Activated CD4-positive, alpha-beta T cell treated with anti-CD3 and anti-CD28 coated beads, Interleukin-2, amount 10 ng/mL, durations not matched to agents 7 days and 5 days (primary cell): ENCODE measurements at regions not wholly inside any gene's neighbourhood (a gene's known extent, or its start where the extent isn't known, plus 50 kb on each side); places are given as distances from the start of the nearest gene placed in this dataset.

Experiments used
- CTCF ChIA-PET: fragments of 350-600 bp; sonication (Branson Sonifier 250); formaldehyde crosslinking; loops from one replicate; lab custom pipeline; 2021; ENCODE audit warnings: antibody characterized with exemption; lab: Charles Lee
- POLR2A ChIA-PET: fragments of 350-600 bp; sonication (Branson Sonifier 250); formaldehyde crosslinking; loops from one replicate; lab custom pipeline; 2021; ENCODE audit warnings: antibody characterized with exemption; lab: Charles Lee
- DNase-seq: peaks from one replicate; pipeline ENCODE4 v3.0.0-alpha.2; 2020
- H3K27ac Mint-ChIP-seq: one replicate; pipeline ENCODE4 v1.8.0; 2021; ENCODE audit warnings: mild to moderate bottlenecking, moderate library complexity, mixed read lengths
- H3K27me3 Mint-ChIP-seq: one replicate; pipeline ENCODE4 v1.8.0; 2021; ENCODE audit warnings: mixed read lengths
- H3K36me3 Mint-ChIP-seq: one replicate; pipeline ENCODE4 v1.8.0; 2021; ENCODE audit warnings: low read depth, mixed read lengths
- H3K4me1 Mint-ChIP-seq: one replicate; pipeline ENCODE4 v1.8.0; 2021; ENCODE audit warnings: mixed read lengths
- H3K4me3 Mint-ChIP-seq: one replicate; pipeline ENCODE4 v1.8.0; 2021; ENCODE audit warnings: mild to moderate bottlenecking, moderate library complexity, mixed read lengths
- H3K9me3 Mint-ChIP-seq: one replicate; pipeline ENCODE4 v1.8.0; 2021; ENCODE audit warnings: mixed read lengths

DNA sequence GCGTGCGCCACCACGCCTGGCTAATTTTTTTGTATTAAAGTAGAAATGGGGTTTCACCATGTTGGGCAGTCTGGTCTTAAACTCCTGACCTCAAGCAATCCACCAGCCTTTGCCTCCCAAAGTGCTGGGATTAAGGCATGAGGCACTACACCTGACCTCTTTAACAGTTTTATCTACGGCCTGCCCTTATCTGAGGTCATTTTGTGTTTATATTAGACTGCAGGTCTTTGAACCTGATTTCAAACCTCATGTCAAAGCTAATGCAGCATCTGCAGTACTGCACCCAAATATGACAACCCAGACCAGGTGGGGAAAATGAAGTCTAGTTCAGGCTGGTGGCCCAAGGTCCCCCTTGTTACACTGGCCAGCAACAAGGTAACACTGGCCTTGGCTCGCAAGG lies 89.3 kb upstream of the ARMC2 start:
- POLR2A ChIA-PET: no interaction called here
- CTCF ChIA-PET: interaction anchor here (1.3 kb wide), 1 partner anchor 8 kb away, joined by 4 read pairs; no protein-coding TSS in a partner anchor
- no peak for DNase-seq
- H3K27ac Mint-ChIP-seq: no peak overlapping the region
- peaks cover 5% of the 10 kb centered on the region for H3K27me3 Mint-ChIP-seq
- H3K9me3 Mint-ChIP-seq: no peaks in the 10 kb centered on the region
- H3K4me1 Mint-ChIP-seq: peaks cover 3% of the 10 kb centered on the region
- H3K36me3 Mint-ChIP-seq: no peaks in the 10 kb centered on the region
- no peak overlapping the region for H3K4me3 Mint-ChIP-seq

DNA sequence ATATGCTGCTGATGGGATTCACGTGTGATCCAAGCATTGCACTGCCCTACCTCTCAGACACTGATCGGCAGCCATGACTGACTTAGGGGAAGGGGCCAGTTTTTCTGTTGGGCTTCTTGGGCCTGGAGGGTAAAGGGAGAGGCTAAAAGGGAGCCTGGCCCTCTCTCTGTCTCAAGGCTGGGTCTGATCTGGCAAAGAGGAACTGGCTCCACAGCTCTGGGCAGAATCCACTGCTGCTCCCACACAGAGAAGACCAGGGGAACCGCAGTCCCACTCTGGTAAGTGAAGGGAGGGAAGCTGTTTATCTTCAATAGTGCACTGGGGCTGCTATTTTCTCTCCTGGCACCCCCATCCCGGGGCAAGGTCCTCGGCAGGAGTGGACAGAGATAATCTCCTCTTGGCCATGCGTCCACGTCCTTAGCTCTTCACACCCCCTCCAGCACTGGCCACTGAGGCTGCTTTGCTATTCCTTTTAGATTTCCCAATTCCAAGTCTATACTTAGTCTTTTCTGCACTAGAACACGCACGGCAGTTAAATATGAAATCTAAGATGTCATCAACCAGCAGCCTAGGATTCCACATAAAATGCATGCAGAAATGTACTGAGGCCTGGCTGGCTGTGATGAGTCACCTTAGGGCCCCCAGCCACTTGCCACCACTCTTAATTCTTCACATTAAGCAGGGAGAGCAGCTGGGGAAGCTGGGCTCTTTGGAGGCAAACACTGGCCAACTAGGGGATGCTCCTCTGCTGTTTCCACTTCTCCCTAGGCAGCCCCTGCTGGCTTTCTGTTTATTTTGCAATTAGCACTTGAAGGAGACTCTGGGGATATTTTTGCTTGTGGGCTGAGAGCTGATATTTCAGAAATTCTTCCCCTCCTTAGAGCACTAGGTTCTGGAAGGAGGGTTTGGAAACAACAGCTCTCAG lies 87.8 kb upstream of the ARMC2 start:
- ChIA-PET POLR2A (no interaction called here), CTCF (interaction anchor here (0.8 kb wide), 1 partner anchor 9 kb away, joined by 3 read pairs; no protein-coding TSS in a partner anchor)
- no peak for DNase-seq
- H3K9me3 Mint-ChIP-seq: no peaks in the 10 kb centered on the region
- H3K4me1 Mint-ChIP-seq: peaks cover 3% of the 10 kb centered on the region
- H3K27ac Mint-ChIP-seq: no peak overlapping the region
- H3K36me3 Mint-ChIP-seq: no peaks in the 10 kb centered on the region
- no peak overlapping the region for H3K4me3 Mint-ChIP-seq
- peaks cover 5% of the 10 kb centered on the region for H3K27me3 Mint-ChIP-seq

DNA sequence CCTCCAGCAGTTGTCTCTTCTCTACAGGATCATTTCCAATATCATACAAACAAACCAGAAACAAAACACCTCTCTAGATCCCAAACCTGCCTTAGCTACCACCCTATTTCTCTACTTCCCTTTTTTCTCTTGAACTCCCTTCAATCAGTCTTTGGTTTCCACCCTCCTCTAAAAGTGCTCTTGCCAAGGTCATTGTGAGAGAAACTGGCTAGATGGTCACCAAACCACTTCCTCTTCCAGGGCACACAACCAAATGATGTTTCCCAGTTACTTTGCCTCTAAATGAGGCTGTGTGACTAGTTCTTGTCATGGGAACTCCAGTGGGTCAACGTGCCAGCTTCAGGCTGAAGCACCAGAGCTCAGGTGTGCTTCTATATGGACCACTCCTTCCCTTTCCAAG lies 85.8 kb upstream of the ARMC2 start:
- ChIA-PET CTCF (no interaction called here), POLR2A (no interaction called here)
- Mint-ChIP-seq H3K4me3 (no peak overlapping the region), H3K9me3 (no peaks in the 10 kb centered on the region), H3K27me3 (peaks cover 5% of the 10 kb centered on the region), H3K36me3 (no peaks in the 10 kb centered on the region), H3K27ac (no peak overlapping the region), H3K4me1 (peaks cover 3% of the 10 kb centered on the region)
- no peak for DNase-seq

DNA sequence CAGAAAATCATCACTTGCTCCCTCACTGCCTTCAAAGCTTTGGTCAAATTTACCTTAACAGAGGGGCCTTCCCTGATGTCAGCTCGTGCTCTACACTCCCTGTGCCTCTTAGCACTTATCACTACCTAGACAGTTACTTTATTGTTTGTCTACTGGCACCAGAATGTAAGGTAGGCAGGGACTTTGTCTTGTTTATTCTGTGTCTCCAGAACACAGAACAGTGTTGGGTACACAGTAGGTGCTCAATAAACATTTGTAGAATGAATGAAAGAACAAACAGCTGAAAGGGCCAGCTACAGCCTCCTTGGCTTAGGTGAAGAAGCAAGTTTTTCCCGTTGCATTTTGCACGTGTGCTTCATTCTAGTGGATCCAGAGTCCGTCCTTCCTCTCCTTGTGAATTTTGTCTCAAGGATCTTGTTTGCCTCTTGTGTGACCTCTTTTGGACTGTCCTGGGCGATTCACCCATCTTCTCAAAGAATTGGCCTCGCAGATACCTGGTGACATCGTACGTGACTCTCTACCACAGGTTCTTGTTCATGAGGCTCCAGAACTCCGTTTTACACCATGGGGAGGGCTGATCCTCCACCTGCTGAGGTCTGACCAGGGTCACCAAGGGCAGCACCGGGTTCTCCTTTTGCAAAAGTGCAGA lies 84.2 kb upstream of the ARMC2 start:
- no peak overlapping the region for H3K27ac Mint-ChIP-seq
- CTCF ChIA-PET: interaction anchor here (0.9 to 1.2 kb wide), 2 partner anchors 17 to 187 kb away, joined by 3 to 4 read pairs; no protein-coding TSS in a partner anchor
- no peak for DNase-seq
- peaks cover 7% of the 10 kb centered on the region for H3K4me1 Mint-ChIP-seq
- H3K4me3 Mint-ChIP-seq: no peak overlapping the region
- no peaks in the 10 kb centered on the region for H3K9me3 Mint-ChIP-seq
- POLR2A ChIA-PET: no interaction called here
- no peaks in the 10 kb centered on the region for H3K36me3 Mint-ChIP-seq
- peaks cover 5% of the 10 kb centered on the region for H3K27me3 Mint-ChIP-seq

DNA sequence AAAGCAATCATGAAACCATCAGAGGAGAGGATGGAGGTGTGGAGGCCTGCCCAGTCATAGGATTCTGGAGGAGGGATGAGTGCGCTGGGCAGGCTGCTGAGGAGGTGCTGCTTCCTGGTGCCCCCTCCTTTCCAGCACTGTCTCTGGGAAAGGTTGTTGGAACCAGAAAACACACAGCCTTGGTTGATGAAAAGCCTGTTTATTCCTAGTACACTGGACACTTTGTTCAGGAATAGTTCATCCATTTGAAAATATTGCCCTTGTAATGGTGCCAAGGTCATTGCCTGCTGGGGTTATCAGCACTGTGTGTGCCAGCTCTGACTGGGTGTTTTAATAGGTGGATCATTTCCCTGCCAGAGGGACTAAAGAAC lies 83.7 kb upstream of the ARMC2 start:
- no peak for DNase-seq
- no peaks in the 10 kb centered on the region for H3K9me3 Mint-ChIP-seq
- H3K4me1 Mint-ChIP-seq: peaks cover 7% of the 10 kb centered on the region
- ChIA-PET CTCF (no interaction called here), POLR2A (no interaction called here)
- H3K4me3 Mint-ChIP-seq: no peak overlapping the region
- no peaks in the 10 kb centered on the region for H3K36me3 Mint-ChIP-seq
- H3K27ac Mint-ChIP-seq: no peak overlapping the region
- H3K27me3 Mint-ChIP-seq: peaks cover 5% of the 10 kb centered on the region

DNA sequence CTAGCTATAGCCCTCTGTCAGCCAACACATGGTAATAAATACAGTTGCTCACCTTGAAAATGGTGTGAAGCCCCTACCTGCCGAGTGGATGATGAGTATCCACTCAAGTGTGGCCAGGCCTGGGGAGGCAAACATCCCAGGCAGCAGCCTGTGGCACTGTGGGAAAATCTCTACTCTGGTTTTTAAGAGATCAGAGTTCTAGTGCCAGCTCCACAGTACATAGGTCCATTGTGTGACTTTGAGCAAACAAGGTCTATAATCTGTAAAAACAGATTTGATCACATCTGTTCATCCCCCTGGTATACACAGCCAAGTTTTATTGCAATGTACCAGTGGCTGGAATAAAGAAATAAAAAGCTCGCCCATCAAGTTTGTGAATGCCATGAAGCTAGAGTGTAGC lies 82.7 kb upstream of the ARMC2 start:
- CTCF ChIA-PET: interaction anchor here (0.7 kb wide), 1 partner anchor 9 kb away, joined by 3 read pairs; no protein-coding TSS in a partner anchor
- no peak overlapping the region for H3K4me3 Mint-ChIP-seq

DNA sequence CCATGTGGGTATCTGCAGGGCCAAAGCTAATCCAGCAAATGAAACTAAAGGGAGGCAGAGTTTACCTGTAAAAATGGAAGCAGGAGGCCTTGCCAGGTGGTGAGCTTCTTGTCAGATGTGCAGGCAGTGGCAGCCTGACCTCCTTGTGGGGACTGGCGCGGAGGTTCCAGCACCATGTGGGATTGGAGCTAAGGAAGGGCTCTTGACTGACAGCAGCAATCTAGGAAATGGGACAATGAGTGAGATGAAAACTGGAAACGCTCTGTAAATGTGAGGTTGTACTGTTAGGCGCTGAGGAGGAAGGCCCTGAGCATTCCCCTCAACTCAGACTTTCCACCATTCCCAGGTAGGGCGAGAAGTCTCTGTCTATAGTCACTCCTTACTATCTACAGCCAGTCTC lies 81.8 kb upstream of the ARMC2 start:
- no peak overlapping the region for H3K4me3 Mint-ChIP-seq
- peaks cover 7% of the 10 kb centered on the region for H3K4me1 Mint-ChIP-seq
- no peak overlapping the region for H3K27ac Mint-ChIP-seq
- peaks cover 3% of the 10 kb centered on the region for H3K9me3 Mint-ChIP-seq
- POLR2A ChIA-PET: no interaction called here
- CTCF ChIA-PET: interaction anchor here (1.4 kb wide), 1 partner anchor 8 kb away, joined by 4 read pairs; no protein-coding TSS in a partner anchor
- no peaks in the 10 kb centered on the region for H3K36me3 Mint-ChIP-seq
- peaks cover 5% of the 10 kb centered on the region for H3K27me3 Mint-ChIP-seq
- no peak for DNase-seq

More for the DNA sequence above, 82.7 kb upstream of the ARMC2 start:
- Mint-ChIP-seq H3K27ac (no peak overlapping the region), H3K4me1 (peaks cover 7% of the 10 kb centered on the region), H3K9me3 (peaks cover 3% of the 10 kb centered on the region), H3K27me3 (peaks cover 5% of the 10 kb centered on the region), H3K36me3 (no peaks in the 10 kb centered on the region)
- POLR2A ChIA-PET: no interaction called here
- DNase-seq: no peak

DNA sequence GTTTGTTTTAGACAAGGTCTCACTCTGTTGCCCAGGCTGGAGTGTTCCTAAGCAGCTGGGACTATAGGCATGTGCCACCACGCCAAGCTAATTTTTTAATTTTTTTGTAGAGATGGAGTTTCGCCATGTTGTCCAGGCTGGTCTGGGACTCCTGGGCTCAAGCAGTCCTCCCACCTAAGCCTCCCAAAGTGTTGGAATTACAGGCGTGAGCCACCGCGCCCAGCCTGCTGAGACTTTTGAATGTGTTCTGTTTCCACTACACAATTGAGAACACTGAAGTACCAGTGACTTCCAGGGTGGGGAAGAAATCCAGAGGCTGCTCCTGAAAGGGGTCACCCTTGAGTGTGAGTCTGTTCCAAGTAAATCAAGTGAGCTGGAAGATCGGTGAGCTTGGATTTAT lies 81.3 kb upstream of the ARMC2 start:
- Mint-ChIP-seq H3K36me3 (no peaks in the 10 kb centered on the region), H3K9me3 (peaks cover 3% of the 10 kb centered on the region), H3K27ac (no peak overlapping the region), H3K4me3 (no peak overlapping the region), H3K4me1 (peaks cover 7% of the 10 kb centered on the region), H3K27me3 (peaks cover 6% of the 10 kb centered on the region)
- no peak for DNase-seq
- ChIA-PET POLR2A (no interaction called here), CTCF (interaction anchor here (1.4 kb wide), 1 partner anchor 8 kb away, joined by 4 read pairs; no protein-coding TSS in a partner anchor)

DNA sequence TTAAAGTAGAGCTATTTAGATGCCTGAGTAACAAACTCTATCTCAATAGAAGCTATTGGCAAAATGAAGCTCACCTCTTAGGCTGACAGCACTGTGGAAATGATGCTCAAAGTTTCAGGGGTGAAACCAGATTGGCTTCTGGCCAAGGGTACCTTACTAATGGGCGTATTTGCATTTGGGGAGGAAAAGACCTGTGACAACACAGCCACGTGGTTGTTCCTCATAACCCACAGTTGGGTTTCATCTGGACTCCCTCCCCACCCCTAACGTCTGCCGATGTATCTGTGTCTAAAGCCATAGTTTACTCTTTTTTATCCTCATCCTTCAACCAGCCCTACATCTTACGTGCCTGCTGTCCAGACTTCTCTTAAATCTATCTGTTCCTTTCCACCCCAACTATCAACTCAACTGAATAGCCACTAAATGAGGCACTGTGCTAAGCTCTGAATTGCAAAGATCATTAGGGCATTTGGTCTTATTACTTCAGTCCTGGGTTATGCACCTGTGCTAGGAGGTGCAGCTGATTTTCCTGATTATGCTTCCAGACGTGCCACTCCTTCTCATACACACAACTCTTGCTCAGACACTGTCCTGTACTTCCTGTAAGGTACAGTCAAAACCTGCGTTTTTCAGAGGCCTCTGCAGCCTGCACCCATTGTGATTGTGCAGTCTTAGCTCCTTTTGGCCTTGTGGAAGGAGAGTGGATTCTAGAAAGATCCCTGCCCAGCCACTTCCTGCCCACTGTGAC lies 80.6 kb upstream of the ARMC2 start:
- no peak for DNase-seq
- H3K36me3 Mint-ChIP-seq: no peaks in the 10 kb centered on the region
- H3K9me3 Mint-ChIP-seq: peaks cover 3% of the 10 kb centered on the region
- POLR2A ChIA-PET: no interaction called here
- peaks cover 4% of the 10 kb centered on the region for H3K4me1 Mint-ChIP-seq
- H3K27me3 Mint-ChIP-seq: peaks cover 7% of the 10 kb centered on the region
- H3K4me3 Mint-ChIP-seq: no peak overlapping the region
- CTCF ChIA-PET: interaction anchor here (1.0 to 1.4 kb wide), 4 partner anchors 9 to 150 kb away, joined by 3 to 4 read pairs (median 4); no protein-coding TSS in a partner anchor
- no peak overlapping the region for H3K27ac Mint-ChIP-seq

DNA sequence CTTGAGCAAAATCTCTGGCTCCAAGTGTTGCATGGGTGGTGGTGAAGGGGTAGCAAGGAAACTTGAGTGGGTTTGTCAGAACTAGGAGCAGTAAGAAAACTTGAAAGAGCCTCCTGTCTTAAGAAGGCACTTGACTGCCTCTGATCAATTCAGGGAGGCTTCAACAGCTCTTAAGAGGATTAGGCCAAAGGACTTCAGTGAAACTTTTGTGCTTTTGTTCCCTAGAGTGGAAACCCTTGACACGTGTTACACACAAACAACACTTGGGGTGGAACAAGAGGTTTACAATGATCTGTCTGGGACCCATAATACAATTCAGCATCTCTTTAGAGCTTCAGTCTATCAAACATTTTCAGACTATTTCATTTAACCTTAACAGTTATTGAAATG lies 80.1 kb upstream of the ARMC2 start:
- Mint-ChIP-seq H3K27ac (no peak overlapping the region), H3K9me3 (peaks cover 3% of the 10 kb centered on the region), H3K36me3 (no peaks in the 10 kb centered on the region), H3K4me3 (no peak overlapping the region), H3K27me3 (peaks cover 7% of the 10 kb centered on the region), H3K4me1 (peaks cover 4% of the 10 kb centered on the region)
- ChIA-PET CTCF (interaction anchor here (1.0 to 1.3 kb wide), 3 partner anchors 12 to 150 kb away, joined by 3 to 4 read pairs (median 3); no protein-coding TSS in a partner anchor), POLR2A (no interaction called here)
- DNase-seq: no peak

DNA sequence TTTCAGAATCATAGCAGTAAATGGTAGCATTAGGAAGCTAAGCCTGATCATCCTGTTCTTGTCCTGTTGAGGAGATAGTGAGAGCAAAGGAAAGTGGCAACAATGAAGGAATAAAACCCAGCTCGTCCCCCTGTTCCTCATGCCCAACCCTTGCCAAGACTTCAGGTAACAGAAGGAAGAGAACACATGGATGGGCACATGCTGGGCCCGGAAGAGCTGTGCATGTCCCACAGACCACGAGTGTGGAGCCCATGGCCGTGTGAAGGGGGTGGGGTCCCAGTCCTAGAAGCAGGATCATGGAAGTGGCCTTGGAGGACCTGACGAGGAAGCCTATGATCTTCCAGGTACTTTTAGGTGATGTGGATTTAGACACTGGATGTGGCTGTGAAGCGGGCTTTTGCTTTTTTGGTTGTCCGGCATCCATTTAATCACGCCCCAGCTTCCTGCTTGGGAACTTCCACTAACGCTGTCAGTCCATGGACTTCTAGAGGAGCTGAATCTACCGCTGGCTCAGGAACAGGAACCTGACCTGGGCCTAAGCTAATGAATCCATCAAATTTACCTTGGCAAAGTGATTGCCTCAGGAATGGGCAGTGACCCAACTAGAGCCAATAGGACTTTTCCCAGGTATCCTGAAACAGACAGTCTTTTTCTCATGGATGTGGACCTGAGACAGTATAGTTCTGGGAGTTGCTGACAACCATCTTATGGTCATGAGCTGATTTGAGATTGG lies 79.3 kb upstream of the ARMC2 start:
- Mint-ChIP-seq H3K4me3 (no peak overlapping the region), H3K27me3 (peaks cover 2% of the 10 kb centered on the region), H3K27ac (no peak overlapping the region), H3K9me3 (peaks cover 3% of the 10 kb centered on the region), H3K4me1 (peaks cover 4% of the 10 kb centered on the region), H3K36me3 (no peaks in the 10 kb centered on the region)
- ChIA-PET POLR2A (no interaction called here), CTCF (interaction anchor here (0.9 to 1.7 kb wide), 5 partner anchors 8 to 22 kb away, joined by 3 to 4 read pairs (median 3); no protein-coding TSS in a partner anchor)
- no peak for DNase-seq

DNA sequence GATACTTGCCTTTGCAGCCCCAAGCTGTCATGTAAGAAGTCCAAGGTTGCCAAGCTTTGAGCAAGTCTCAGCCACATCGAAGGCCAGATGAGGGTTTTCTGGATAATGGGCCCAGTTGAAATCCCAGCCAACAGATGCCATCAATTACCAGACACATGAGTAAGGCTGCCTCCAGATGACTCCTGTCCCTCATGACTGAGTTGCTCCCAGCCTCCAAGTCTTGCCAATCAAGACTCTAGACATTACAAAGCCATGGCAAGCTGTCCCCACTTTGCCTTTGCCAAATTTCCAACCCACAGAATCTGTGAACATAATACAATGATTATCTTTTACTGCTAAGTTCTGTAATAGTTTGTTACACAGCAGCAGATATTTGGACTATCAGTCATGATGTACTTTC lies 76.8 kb upstream of the ARMC2 start:
- peaks cover 4% of the 10 kb centered on the region for H3K4me1 Mint-ChIP-seq
- H3K36me3 Mint-ChIP-seq: no peaks in the 10 kb centered on the region
- peaks cover 2% of the 10 kb centered on the region for H3K27me3 Mint-ChIP-seq
- DNase-seq: no peak
- CTCF ChIA-PET: no interaction called here
- H3K9me3 Mint-ChIP-seq: peaks cover 3% of the 10 kb centered on the region
- POLR2A ChIA-PET: no interaction called here
- no peak overlapping the region for H3K4me3 Mint-ChIP-seq
- H3K27ac Mint-ChIP-seq: no peak overlapping the region
